ENCODE measurements at regions not wholly inside any gene's neighbourhood (a gene's known extent, or its start where the extent isn't known, plus 50 kb on each side); places are given as distances from the start of the nearest gene placed in this dataset.
"Not testable (repeated sequence)": the region's sequence is repeated elsewhere in the genome, so short reads cannot be mapped to it uniquely, and the experiment has no call there.

DNA sequence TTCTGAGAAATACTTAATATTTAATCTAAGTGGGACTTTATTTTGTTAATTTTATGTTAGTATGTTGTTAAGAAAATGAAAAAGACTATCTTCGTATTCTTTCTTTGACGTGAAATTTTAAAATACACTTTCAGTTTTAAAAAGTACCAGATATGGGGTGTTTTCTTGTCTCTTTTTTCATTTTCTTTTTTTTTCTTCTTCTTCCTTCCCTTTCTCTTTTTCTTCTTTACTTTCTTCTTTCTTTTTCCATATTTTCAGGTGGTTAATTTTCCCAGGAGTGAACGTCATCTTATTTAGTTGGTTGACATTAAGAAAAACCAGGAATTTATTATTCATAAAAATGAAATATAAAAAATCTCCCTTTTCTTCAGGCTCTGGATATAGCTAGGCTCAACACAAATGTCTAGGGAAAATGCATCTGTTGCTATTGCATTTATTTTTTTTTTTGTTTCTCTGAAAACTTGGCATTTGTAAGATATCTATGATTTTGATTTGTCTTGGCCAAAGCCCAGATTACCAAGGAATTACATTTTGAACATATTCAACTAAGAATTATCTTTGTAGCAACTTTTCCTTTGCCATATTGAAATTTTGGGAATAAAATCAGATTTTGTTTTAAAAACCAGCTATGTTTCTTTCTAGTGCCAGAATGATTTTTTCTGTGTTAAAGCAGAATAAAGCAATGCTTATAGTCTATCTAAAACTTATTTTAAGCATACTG lies 241.3 kb upstream of the FOXP2 start:
- DNase-seq = no peak

DNA sequence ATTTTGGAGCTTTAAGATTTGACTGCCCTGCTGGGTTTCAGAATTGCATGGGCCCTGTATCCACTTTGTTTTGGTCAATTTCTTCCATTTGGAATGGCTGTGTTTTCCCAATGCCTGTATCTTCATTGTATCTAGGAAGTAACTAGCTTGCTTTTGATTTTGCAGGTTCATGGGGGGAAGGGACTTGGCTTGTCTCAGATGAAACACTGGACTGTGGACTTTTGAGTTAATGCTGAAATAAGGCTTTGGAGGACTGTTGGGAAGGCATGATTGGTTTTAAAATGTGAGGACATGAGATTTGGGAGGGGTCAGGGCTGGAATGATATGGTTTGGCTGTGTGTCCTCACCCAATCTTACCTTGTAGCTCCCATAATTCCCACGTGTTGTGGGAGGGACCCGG lies 245.2 kb upstream of the FOXP2 start:
- DNase-seq = not testable (repeated sequence)

DNA sequence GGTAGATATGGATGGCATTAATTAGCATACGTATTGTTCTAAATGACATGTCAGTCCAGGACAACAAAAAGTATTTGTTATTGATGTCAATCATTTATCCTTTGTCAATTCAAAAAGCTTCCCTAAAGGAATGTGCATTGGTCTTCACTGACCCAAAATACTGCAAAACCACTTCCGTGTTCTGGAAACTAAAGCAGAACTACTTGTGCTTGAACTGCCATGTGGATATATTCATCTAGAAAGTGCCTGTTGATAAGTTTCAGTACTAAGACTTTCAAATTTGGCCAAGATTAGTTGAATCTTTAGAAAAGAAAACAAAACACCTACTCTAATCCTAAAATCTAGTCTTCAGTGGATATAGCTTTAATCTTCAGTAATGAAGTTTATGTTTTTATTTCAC lies 242.1 kb upstream of the PPP1R3A start:
- no peak for DNase-seq

DNA sequence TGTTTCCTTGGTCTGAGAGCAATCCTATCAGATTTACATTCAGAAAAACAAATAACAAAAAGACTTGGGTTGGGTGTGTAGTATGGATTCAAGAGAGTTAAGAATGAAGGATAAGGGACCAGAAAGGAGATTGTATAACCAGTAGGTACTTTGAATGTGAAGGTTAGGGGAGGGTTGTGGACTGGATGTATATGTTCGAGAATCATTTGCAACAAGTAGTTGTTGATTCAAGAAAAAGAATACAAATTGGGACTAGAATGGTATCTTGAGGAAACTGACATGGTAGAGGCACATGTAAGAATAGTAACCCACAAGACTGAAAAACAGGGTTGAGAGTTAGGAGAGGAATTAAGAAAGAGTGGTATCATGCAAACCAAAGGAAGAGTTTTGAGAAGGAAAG lies 240.0 kb upstream of the PPP1R3A start:
- DNase-seq = no peak

DNA sequence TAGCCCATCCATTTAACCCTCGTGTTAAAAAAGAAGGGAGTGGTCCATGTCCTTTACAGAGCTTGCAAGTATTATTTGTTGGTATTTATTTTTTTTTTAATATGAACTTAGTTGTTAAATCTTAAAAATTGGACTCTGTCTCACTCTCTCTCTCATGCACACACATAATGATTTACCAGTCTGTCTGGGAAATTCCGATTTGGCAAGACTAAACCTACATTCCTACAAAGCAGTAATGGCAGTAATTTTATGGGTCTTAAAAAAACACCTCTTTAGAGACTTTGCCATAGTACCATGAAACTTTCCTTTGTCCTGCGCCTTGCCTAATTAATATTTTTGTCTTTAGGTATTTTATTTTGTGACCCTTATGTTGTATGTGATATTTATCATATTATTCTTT lies 239.5 kb upstream of the PPP1R3A start:
- DNase-seq = no peak

DNA sequence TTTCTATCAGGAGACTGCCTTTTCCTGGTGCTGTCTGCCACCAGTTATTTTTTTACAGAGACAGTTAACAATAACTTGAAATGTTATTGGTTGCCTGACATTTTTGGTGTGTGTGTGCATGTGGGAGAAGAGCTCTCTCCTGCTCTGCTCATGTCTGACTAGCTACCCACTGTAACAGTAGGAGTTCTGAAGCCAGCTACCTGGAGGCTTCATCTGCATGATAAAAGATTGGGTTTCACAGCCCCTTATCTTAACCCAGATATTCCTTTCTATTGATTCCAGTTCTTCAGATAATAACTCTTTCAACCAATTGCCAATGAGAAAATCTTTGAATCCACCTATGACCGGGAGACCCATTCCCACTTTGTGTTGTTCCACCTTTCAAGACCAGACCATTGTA lies 237.4 kb upstream of the PPP1R3A start:
- DNase-seq = no peak

DNA sequence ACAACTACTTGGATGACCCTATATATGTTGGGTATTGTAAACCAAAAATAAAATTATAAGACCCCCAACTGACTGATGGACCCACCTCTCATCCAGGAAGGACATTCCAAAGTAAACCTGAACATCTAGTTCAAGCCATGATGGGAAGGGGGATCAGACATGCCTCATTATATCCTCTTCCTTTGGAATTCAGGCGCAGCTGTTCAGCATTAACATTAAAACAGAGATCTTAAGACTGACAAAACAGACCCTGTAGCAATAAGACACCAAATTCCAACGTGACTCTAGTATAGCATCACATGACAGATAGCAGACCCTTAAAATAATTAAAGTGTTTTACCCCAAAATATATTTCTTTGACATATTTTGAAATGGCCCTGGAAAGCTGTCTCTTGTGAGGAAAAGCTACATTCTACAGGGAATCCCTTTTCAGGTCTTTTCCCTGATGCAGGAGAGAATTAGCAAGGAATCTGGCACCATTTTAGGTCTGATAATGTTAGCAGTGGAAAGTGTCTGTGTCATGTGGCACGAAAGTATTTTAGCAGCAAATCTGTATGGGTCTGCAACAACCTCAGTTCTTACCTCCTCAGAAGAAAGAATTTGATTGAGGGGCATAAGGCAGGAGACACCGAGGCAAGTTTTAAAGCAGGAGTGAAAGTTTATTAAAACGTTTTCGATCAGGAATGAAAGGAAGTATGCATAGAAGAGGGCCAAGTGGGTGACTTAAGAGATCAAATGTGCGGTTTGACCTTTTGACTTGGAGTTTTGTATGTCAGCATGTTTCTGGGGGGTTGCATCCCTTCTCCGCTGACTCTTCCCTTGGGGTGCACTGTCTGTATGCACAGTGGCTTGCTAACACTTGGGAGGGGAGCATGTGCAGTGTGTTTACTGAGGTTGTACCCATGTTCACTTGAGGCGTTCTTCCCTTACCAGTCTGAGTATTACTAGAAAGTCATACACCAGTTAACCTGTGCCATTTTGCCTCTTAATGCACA lies 236.6 kb upstream of the PPP1R3A start:
- no peak for DNase-seq

DNA sequence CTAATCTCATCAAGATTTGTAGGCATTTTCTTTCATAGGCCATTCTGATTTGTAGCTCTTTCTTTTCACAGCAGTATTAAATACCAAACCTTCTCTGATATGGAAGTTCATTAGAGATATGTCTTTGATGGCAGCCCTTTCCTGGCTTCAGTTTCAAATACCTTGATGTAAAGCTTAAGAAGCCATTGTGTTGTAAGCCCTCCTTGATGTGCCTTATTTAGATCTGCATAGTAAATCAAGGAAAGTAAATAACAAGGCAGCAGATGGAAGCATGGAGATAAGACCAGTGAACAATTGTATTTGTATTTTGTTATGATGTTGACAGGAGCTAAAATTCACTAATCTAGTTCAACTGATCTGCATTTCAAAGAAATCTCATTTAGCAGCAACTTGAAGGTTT lies 234.9 kb upstream of the PPP1R3A start:
- DNase-seq = no peak

DNA sequence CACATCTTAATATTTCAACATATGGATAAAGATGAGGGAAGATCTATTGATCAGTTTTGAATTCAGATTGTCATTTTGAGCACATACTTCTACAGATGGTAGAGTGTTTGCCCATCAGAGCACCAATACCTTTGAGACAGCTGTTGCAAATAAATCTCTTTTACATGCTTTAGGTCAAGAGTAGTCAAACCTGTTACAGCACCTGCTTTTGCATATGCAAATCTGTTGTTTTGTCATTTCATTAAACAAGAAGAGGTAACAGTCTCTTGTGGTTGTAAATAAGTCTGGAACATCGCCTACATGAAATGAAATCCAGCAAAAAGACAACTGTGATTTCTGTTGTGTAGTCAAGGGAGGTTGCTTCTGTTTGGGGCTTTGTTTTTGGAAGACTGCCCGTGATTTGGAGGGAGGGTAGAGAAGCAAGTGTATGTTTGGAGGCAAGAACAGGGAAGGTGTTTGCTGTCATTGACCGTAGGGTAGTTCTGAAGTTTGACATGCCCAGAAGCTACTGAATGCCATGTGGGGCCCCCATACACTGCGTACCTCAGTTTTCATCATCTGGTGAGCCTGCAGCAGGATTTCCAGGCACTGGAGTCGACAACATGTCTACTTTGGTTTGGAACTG lies 233.6 kb upstream of the PPP1R3A start:
- no peak for DNase-seq

DNA sequence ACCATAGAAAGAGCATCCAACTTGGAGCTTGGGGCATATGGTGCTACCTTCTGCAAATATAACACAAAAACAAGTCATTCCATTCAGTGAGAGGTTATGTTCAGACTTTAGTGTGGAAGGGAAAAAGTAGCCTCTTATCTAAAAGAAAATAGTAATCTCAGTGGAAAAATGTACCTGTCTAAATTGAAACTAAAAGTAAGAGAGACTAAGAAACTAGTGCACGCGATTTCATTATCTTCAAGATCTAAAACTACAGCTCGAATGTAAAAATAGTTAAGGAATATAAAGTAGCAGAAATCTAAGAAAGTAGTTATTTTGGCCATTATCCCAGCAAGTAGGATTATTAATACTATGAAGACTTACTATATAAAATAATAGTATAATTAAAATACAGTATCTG lies 233.0 kb upstream of the PPP1R3A start:
- DNase-seq = no peak

DNA sequence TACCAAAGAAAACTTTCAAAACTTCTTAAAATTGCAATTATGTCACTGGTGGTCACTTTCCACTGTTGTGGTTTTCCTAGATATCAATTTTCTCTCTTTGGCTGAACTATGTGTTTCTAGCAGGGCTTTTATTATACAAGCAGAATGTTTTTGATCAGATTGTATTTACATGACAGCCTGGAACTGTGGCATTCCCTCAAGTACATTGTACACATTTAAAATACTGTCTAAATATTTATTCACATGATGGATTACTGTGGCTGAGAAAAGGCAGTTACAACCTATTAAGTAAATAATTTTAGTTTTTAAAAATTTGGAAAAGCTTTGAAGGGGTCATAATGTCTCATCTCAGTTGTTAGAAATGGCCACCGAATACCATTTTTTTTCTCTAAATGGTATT lies 231.9 kb upstream of the PPP1R3A start:
- no peak for DNase-seq

DNA sequence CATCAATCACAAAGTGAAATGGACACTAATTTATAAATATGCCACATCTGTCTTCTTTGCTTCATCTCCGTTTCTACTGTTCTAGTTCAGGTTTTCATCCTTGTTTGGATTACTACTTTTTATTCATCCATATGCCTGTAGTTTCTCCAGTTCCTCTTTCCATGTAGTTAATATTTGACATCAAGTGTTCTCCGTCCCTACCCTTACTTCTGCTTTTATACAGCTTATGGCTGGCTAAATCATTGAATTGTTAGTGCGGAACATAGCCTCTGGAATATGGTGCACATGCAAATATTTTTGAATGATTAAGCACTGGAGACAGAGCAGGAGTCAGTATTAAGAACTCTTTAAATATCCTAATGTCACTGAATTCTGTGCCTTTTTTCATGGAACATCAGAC lies 230.0 kb upstream of the PPP1R3A start:
- DNase-seq = no peak

DNA sequence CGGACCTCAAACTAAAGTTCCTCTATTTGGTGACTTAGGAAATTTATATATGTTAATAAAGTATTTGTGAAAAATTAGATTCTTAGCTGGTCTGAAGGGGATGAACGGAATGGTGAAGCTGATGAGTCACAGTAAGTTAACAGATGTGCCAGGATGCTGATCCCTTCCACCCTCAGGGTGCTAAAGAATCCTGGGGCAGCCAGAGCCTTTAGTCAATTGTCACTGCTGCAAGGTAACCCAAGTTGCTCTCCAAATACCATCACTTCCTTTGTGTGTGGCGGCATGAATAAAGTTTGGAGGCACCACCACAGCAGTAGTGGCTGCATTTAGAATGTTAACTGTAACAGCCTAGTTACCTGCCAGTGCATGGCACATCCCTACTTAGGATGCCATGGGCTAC lies 222.6 kb upstream of the PPP1R3A start:
- DNase-seq = no peak

DNA sequence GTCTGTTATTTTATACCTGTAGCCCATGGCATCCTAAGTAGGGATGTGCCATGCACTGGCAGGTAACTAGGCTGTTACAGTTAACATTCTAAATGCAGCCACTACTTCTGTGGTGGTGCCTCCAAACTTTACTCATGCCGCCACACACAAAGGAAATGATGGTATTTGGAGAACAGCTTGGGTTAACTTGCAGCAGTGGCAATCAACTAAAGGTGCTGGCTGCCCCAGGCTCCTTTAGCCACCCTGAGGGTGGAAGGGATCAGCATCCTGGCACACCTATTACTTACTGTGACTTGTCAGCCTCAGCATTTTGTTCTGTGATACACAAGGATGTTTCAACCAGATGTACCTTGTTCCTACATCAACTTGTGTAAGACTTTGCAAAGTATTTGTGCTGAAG lies 221.8 kb upstream of the PPP1R3A start:
- no peak for DNase-seq

DNA sequence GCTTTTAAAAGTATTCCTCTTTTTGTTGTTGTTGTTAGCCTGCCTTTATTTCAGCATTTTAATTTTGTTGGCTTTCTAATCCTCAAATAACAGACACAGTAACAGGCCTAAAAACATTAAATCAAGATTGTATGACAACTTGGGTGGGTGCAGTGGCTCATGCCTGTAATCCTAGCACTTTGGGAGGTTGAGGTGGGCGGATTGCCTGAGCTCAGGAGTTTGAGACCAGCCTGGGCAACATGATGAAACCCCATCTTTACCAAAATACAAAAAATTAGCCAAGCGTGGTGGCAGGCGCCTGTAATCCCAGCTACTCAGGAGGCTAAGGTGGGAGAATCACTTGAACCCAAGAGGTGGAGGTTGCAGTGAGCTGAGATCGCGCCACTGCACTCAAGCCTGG lies 220.9 kb upstream of the PPP1R3A start:
- not testable (repeated sequence) for DNase-seq

DNA sequence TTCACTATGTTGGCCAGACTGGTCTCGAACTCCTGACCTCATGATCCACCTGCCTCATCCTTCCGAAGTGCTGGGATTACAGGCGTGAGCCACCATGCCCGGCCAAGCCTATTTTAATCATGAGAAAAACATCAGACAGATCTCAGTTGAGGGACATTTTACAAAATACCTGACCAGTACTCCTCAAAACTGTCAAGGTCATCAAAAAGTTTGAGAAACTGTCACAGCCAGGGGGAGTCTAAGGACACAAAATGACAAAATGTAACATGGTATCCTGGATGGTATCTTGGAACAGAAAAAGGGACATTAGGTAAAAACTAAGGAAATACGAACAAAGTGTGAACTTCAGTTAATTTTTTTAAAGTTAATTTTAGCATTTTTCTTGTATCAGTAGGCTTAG lies 219.8 kb upstream of the PPP1R3A start:
- no peak for DNase-seq

DNA sequence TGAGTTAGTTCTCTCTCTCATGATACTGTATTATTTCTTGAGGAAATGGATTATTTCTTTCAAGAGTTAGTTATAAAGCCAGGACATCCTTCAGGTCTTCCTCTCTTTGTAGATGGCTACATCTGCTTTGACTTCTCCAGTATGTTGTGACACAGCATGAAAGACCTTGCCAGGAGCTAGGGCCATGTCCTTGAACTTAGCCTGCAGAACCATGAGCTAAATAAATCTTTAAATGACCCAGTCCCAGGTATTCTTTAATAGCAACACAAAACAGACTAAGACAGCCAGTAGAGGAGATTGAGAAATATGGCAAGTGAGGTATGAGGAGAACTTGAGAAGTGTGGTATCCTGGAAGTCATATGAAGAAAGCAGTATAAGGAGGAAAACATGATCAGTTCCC lies 214.9 kb upstream of the PPP1R3A start:
- DNase-seq = no peak

DNA sequence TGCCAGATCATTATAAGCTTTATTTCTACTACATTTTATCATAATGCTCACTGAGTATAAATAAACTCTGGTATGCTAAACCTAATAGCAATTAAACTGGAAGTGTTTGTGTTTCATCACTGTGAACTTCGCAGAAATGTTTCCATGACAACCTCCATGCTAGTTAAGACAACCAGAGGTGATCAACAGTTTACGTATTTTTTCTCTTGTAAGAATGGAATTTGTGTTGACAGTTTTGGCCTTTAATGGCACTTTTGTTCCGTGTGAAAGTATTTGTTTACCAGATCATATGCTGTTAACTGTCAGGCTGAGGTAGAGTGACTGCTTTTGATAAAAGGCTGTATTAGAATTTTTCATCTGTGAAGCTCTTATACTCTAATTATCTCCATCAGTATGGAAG lies 212.1 kb upstream of the PPP1R3A start:
- DNase-seq = no peak

DNA sequence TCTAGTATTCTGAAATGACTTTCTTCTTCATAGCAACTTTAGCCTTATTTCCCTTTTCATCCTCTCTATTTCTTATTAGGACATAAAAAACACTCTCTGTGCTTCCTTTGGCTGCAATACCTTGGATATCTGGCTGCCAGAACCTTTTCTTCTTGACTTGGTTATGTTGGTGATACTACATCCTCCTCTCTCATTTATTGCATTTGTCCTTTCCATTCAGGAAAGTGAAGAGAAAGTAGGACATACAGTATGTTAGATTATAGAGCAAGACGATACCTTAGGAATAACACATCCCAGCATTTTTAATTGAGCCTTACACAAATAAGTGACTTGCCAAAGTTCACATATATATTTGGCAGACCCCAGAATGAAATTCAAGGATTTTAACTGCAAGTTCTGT lies 210.1 kb upstream of the PPP1R3A start:
- DNase-seq = no peak

DNA sequence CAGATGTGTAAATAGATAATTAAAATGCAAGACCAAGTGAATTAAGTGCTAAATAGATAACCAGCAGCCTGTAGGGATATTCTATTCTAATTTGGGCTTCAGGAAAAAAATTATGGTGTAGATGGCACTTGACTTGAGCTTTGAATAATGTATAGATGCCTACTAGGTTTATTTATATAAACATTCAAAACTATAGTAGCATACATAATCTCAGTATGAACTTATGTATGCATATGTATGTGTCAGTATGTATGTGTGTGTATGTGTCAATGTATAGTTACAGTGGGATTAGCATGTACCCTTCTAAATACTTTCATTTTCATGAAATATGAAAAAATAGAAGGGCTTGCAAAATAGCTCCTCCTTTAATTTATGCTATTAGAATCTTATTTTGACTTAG lies 207.3 kb upstream of the PPP1R3A start:
- DNase-seq = no peak

DNA sequence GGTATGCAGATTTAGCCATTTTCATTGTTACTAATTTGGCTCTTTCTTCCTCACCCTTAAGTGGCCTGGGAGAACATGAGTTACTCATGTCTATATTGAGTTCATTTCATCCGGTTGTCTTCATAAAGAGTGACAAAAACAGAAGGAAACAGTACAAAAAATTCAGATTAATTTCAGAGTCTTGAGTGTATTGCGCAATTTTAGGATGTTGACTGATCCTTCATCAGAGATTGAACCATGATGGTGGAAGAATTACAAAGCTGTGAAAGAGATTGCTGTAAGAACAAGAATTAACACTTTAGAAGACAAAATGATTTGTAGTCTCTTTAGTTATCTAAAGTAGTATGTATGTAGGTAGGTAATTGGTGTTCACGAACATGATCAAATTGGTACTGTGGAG lies 194.0 kb upstream of the PPP1R3A start:
- DNase-seq = no peak

DNA sequence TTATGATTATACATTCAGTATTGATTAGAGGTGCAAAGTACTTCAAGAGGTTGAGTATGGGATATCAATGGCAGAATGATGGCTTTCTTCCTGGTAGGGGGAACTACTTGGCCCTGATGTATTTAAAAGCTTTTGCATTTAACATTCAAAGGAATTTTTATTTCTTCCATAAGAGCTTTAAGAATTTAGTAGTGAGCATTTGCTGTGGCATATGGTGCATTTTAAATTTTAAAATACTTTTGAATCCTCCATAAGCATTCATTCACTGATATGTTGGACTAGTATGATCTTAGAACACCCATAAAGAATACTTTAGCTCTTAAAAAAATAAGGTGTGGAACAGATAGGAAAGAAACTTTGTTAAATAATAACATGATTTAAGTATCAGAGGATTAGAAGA lies 191.9 kb upstream of the PPP1R3A start:
- no peak for DNase-seq

DNA sequence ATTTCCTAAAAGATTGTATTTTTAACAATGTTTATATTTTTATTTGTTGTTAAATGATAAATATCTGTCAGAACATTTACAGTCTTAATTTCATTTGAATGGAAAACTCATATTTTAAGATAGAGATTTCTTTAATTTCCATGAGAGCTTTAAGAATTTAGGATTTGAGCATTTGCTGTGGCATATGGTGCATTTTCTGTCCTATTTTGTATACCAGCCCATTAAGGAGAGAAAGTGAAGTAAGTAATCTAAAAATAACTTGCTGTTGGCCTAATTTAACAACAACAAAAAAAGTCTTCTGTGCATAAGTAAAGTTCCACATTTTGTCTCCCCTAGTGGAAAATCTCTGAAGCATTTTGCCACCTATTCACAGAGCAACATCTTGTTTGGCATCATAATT lies 190.9 kb upstream of the PPP1R3A start:
- DNase-seq = no peak

DNA sequence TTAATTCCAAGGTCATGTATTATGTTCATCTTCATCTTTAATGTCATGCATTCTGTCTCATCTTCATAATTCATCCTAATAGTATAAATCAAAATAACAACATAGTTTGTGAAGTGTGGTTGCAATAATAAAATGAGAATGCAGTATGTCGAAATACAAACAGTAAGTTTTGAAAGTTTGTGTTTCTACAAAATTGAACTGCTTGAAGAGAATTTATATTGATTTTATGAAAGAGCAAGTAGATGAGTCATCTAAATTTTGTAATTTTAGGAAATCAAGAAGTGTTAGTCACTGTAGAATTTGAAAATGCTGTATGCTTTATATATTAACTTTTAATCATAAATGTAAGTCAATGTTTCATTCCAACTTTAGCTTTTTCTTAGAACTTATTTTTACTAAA lies 190.5 kb upstream of the PPP1R3A start:
- no peak for DNase-seq

All from CD4-positive, alpha-beta T cell treated with Interleukin-1 beta for 1 hour (primary cell).